Endothelial cell (in vitro differentiated cells): ENCODE measurements at regions not wholly inside any gene's neighbourhood (a gene's known extent, or its start where the extent isn't known, plus 50 kb on each side); places are given as distances from the start of the nearest gene placed in this dataset.
A peak's percentile ranks its signal among the peaks of the same experiment; 100 is the strongest.

Source experiments
- DNase-seq: peaks from one replicate; pipeline ENCODE4 v3.0.0; 2021; ENCODE audit warnings: low spot score
- H3K27ac Mint-ChIP-seq: one replicate; pipeline ENCODE4 v1.8.0; 2021; ENCODE audit warnings: mixed read lengths, inconsistent platforms; ENCODE audit not compliant: unreplicated experiment
- H3K27me3 Mint-ChIP-seq: one replicate; pipeline ENCODE4 v1.8.0; 2021; ENCODE audit warnings: mild to moderate bottlenecking, moderate library complexity, mixed read lengths, inconsistent platforms; ENCODE audit not compliant: unreplicated experiment
- H3K36me3 Mint-ChIP-seq: one replicate; pipeline ENCODE4 v1.8.0; 2021; ENCODE audit warnings: mild to moderate bottlenecking, low read depth, mixed read lengths, inconsistent platforms; ENCODE audit not compliant: unreplicated experiment
- H3K4me1 Mint-ChIP-seq: one replicate; pipeline ENCODE4 v1.8.0; 2021; ENCODE audit warnings: mild to moderate bottlenecking, mixed read lengths, inconsistent platforms; ENCODE audit not compliant: unreplicated experiment
- H3K4me3 Mint-ChIP-seq: one replicate; pipeline ENCODE4 v1.8.0; 2021; ENCODE audit warnings: mild to moderate bottlenecking, mixed read lengths, inconsistent platforms; ENCODE audit not compliant: unreplicated experiment
- H3K9me3 Mint-ChIP-seq: one replicate; pipeline ENCODE4 v1.8.0; 2021; ENCODE audit warnings: mixed read lengths, inconsistent platforms; ENCODE audit not compliant: unreplicated experiment
- CTCF ChIP-seq: fragments of 200-600 bp; sonication (generic); IDR thresholded peaks from one replicate; pipeline ENCODE4 v1.5.0; 2021; ENCODE audit warnings: antibody characterized with exemption; ENCODE audit not compliant: unreplicated experiment

- no peak overlapping the region for H3K4me3 Mint-ChIP-seq
- TF ChIP-seq CTCF, result no peak
These were observed 183.9 kb downstream of the DLL1 start for GRCh38 chr6:170106906-170107525.

GRCh38 chr6:170102582-170103481, 188.0 kb downstream of the DLL1 start:
- Mint-ChIP-seq H3K27ac (no peak overlapping the region), H3K9me3 (no peaks in the 10 kb centered on the region), H3K36me3 (no peaks in the 10 kb centered on the region), H3K27me3 (peaks cover 8% of the 10 kb centered on the region), H3K4me3 (no peak overlapping the region), H3K4me1 (no peaks in the 10 kb centered on the region)
- DNase-seq, result peak; percentile 2
- no peak for TF ChIP-seq CTCF

More at GRCh38 chr6:170106906-170107525, 183.9 kb downstream of the DLL1 start:
- no peak for DNase-seq
- peaks cover 7% of the 10 kb centered on the region for H3K27me3 Mint-ChIP-seq
- no peak overlapping the region for H3K27ac Mint-ChIP-seq
- no peaks in the 10 kb centered on the region for H3K4me1 Mint-ChIP-seq
- H3K9me3 Mint-ChIP-seq, result no peaks in the 10 kb centered on the region
- H3K36me3 Mint-ChIP-seq, result no peaks in the 10 kb centered on the region

GRCh38 chr6:170102038-170102437, 188.8 kb downstream of the DLL1 start:
- no peaks in the 10 kb centered on the region for H3K36me3 Mint-ChIP-seq
- H3K27ac Mint-ChIP-seq, result no peak overlapping the region
- H3K4me3 Mint-ChIP-seq, result no peak overlapping the region
- no peak for TF ChIP-seq CTCF
- H3K4me1 Mint-ChIP-seq, result no peaks in the 10 kb centered on the region
- H3K27me3 Mint-ChIP-seq, result peaks cover 4% of the 10 kb centered on the region
- DNase-seq, result peak; percentile 1
- H3K9me3 Mint-ChIP-seq, result no peaks in the 10 kb centered on the region

- peak; percentile 1 for DNase-seq
- peaks cover 4% of the 10 kb centered on the region for H3K27me3 Mint-ChIP-seq
- no peaks in the 10 kb centered on the region for H3K36me3 Mint-ChIP-seq
- no peak overlapping the region for H3K27ac Mint-ChIP-seq
- no peaks in the 10 kb centered on the region for H3K4me1 Mint-ChIP-seq
- H3K9me3 Mint-ChIP-seq, result no peaks in the 10 kb centered on the region
- no peak for TF ChIP-seq CTCF
- no peak overlapping the region for H3K4me3 Mint-ChIP-seq
These were observed 189.4 kb downstream of the DLL1 start for GRCh38 chr6:170101281-170102035.
